ENCODE measurements at regions not wholly inside any gene's neighbourhood (a gene's known extent, or its start where the extent isn't known, plus 50 kb on each side); places are given as distances from the start of the nearest gene placed in this dataset.
"Not testable (repeated sequence)": the region's sequence is repeated elsewhere in the genome, so short reads cannot be mapped to it uniquely, and the experiment has no call there.

DNA sequence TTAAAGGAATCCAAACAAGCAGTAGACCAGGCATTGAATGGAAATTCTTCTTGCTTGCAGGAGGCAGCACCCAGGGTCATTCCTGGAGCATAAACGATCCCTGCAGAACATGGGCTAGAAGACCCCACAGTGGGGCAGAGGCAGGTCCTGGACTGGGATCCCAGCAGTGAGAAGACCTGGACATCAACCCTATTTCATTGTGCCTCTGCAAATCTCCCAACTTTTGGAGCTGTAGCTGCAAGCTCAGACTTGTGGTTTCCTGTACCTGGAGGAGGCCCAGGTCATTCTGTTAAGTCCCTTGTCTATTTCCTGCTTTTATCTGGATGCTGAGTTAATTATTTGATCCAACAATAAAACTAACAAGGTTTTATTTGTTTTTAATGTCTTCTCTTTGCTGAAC is 61.7 kb downstream of the CALM1 start:
- Mint-ChIP-seq H3K4me1 (no peaks in the 10 kb centered on the region), H3K27ac (no peak overlapping the region), H3K27me3 (peaks cover 4% of the 10 kb centered on the region), H3K4me3 (no peak overlapping the region), H3K9me3 (no peaks in the 10 kb centered on the region), H3K36me3 (ENCODE audit: low read depth) (no peaks in the 10 kb centered on the region)
- DNase-seq: no peak
- CTCF ChIA-PET: no interaction called here
- POLR2A ChIA-PET: no interaction called here

GRCh38 chr14:90460136-90460535 is 63.3 kb downstream of the CALM1 start:
- H3K9me3 Mint-ChIP-seq: no peaks in the 10 kb centered on the region
- H3K36me3 Mint-ChIP-seq (ENCODE audit: low read depth): no peaks in the 10 kb centered on the region
- H3K27ac Mint-ChIP-seq: no peak overlapping the region
- DNase-seq: no peak
- peaks cover 4% of the 10 kb centered on the region for H3K27me3 Mint-ChIP-seq
- H3K4me1 Mint-ChIP-seq: no peaks in the 10 kb centered on the region
- POLR2A ChIA-PET: interaction anchor here (1.2 kb wide), 1 partner anchor 77 kb away, joined by 3 read pairs; no protein-coding TSS in a partner anchor
- CTCF ChIA-PET: interaction anchor here (0.6 to 0.7 kb wide), 2 partner anchors 327 to 921 kb away, joined by 3 read pairs; no protein-coding TSS in a partner anchor
- no peak overlapping the region for H3K4me3 Mint-ChIP-seq

GRCh38 chr14:90461425-90461824 is 64.6 kb downstream of the CALM1 start:
- ChIA-PET POLR2A (no interaction called here), CTCF (interaction anchor here (1.6 kb wide), 1 partner anchor 160 kb away, joined by 5 read pairs; no protein-coding TSS in a partner anchor)
- no peak for DNase-seq
- H3K27me3 Mint-ChIP-seq: peaks cover 4% of the 10 kb centered on the region
- H3K4me3 Mint-ChIP-seq: no peak overlapping the region
- no peaks in the 10 kb centered on the region for H3K36me3 Mint-ChIP-seq (ENCODE audit: low read depth)
- no peak overlapping the region for H3K27ac Mint-ChIP-seq
- H3K4me1 Mint-ChIP-seq: no peaks in the 10 kb centered on the region
- no peaks in the 10 kb centered on the region for H3K9me3 Mint-ChIP-seq

GRCh38 chr14:90464481-90464880 is 67.7 kb downstream of the CALM1 start:
- ChIA-PET POLR2A (no interaction called here), CTCF (no interaction called here)
- peaks cover 15% of the 10 kb centered on the region for H3K27me3 Mint-ChIP-seq
- no peaks in the 10 kb centered on the region for H3K4me1 Mint-ChIP-seq
- DNase-seq: no peak
- H3K27ac Mint-ChIP-seq: no peak overlapping the region
- H3K4me3 Mint-ChIP-seq: no peak overlapping the region
- peaks cover 3% of the 10 kb centered on the region for H3K9me3 Mint-ChIP-seq
- no peaks in the 10 kb centered on the region for H3K36me3 Mint-ChIP-seq (ENCODE audit: low read depth)

GRCh38 chr14:90467501-90467900 is 70.7 kb downstream of the CALM1 start:
- ChIA-PET POLR2A (no interaction called here), CTCF (no interaction called here)
- DNase-seq: no peak
- H3K9me3 Mint-ChIP-seq: peaks cover 12% of the 10 kb centered on the region
- no peak overlapping the region for H3K4me3 Mint-ChIP-seq
- peaks cover 16% of the 10 kb centered on the region for H3K27me3 Mint-ChIP-seq
- H3K4me1 Mint-ChIP-seq: no peaks in the 10 kb centered on the region
- H3K36me3 Mint-ChIP-seq (ENCODE audit: low read depth): no peaks in the 10 kb centered on the region
- no peak overlapping the region for H3K27ac Mint-ChIP-seq

DNA sequence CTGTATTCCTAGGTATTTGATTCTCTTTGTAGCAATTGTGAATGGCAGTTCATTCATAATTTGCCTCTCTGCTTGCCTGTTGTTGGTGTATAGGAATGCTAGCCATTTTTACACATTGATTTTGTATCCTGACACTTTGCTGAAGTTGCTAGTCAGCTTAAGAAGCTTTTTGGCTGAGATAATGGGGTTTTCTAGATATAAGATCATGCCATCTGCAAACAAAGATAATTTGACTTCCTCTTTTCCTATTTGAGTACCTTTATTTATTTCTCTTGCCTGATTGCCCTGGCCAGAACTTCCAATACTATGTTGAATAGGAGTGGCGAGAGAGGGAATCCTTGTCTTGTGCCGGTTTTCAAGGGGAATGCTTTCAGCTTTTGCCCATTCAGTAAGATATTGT is 72.6 kb downstream of the CALM1 start:
- POLR2A ChIA-PET; DNase-seq; H3K4me3 Mint-ChIP-seq; H3K27ac Mint-ChIP-seq; H3K36me3 Mint-ChIP-seq (ENCODE audit: low read depth); H3K4me1 Mint-ChIP-seq; CTCF ChIA-PET: not testable (repeated sequence)
- Mint-ChIP-seq H3K9me3 (peaks cover 16% of the 10 kb centered on the region), H3K27me3 (peaks cover 19% of the 10 kb centered on the region)

DNA sequence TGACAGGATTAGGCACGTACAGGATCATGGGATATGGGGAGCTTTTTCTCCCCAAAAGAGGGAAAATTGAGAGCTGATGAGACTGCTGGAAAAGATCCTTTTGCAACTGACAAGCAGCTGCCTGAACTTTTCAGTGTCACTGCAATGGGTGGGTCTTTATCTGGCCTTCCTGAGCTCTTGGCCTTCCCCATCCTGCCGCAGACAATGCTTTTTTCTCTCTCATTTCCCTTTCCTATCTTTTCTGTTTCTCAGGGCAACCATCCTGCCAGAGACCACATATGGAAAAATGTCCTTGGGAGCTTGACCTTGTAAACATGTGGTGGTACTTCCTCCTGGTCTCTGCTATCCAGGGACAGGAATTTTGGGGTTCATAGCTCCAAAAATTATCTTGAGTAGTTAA is 75.8 kb downstream of the CALM1 start:
- CTCF ChIA-PET: no interaction called here
- Mint-ChIP-seq H3K27ac (no peak overlapping the region), H3K9me3 (peaks cover 28% of the 10 kb centered on the region), H3K4me1 (no peaks in the 10 kb centered on the region), H3K4me3 (no peak overlapping the region), H3K27me3 (peaks cover 24% of the 10 kb centered on the region), H3K36me3 (ENCODE audit: low read depth) (peaks cover 4% of the 10 kb centered on the region)
- DNase-seq: no peak
- POLR2A ChIA-PET: no interaction called here

Data from activated CD4-positive, alpha-beta memory T cell treated with anti-CD3 and anti-CD28 coated beads, Interleukin-2, amount 10 ng/mL, durations not matched to agents 7 days and 5 days (primary cell).